H1 (cell line): ENCODE measurements at regions not wholly inside any gene's neighbourhood (a gene's known extent, or its start where the extent isn't known, plus 50 kb on each side); places are given as distances from the start of the nearest gene placed in this dataset.

ENCODE experiments used
- CEBPB ChIP-seq: IDR thresholded peaks from 2 replicates; pipeline ENCODE4 v1.6.1; 2012; ENCODE audit warnings: low read depth, low read length
- JUND ChIP-seq: IDR thresholded peaks from 2 replicates; pipeline ENCODE4 v1.6.1; 2011; ENCODE audit warnings: mild to moderate bottlenecking, improper control_type of control experiment, low read length
- SIN3A ChIP-seq, 2 experiments: IDR thresholded peaks in 1 of 2; conservative IDR thresholded peaks in 1 of 2; 2 replicates each; pipeline ENCODE4 v1.6.1; 2011 to 2012; ENCODE audit warnings: low read length in 2 of 2, improper control_type of control experiment in 1 of 2, low read depth in 1 of 2, mild to moderate bottlenecking in 1 of 2
- TF ChIP-seq, protein P1 (sequence below): fragments of 300-600 bp; sonication (generic); IDR thresholded peaks from 2 replicates; pipeline ENCODE4 v1.7.1; 2012; ENCODE audit warnings: low read length, moderate library complexity, mild to moderate bottlenecking, inconsistent platforms; ENCODE audit not compliant: insufficient replicate concordance

DNA sequence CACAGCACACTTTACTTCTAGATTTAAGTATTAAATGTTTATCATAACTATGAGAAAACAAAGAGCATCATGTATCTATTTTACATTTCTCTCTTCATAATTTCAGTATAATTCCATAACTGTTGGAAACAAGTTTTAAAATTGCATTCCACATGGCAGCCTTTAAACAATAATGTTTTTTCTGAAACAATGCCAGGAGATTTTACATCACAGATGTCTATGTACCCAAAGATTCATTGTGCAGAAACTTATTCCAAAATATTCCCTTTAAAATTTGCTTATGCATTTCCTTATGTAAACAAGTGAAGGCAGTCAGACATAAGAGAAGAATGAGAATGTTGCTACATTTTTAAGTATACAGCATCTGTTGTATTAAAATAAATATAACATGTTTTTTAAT, 324.9 kb upstream of the COL8A1 start (continued):
- TF ChIP-seq, protein P1, sequence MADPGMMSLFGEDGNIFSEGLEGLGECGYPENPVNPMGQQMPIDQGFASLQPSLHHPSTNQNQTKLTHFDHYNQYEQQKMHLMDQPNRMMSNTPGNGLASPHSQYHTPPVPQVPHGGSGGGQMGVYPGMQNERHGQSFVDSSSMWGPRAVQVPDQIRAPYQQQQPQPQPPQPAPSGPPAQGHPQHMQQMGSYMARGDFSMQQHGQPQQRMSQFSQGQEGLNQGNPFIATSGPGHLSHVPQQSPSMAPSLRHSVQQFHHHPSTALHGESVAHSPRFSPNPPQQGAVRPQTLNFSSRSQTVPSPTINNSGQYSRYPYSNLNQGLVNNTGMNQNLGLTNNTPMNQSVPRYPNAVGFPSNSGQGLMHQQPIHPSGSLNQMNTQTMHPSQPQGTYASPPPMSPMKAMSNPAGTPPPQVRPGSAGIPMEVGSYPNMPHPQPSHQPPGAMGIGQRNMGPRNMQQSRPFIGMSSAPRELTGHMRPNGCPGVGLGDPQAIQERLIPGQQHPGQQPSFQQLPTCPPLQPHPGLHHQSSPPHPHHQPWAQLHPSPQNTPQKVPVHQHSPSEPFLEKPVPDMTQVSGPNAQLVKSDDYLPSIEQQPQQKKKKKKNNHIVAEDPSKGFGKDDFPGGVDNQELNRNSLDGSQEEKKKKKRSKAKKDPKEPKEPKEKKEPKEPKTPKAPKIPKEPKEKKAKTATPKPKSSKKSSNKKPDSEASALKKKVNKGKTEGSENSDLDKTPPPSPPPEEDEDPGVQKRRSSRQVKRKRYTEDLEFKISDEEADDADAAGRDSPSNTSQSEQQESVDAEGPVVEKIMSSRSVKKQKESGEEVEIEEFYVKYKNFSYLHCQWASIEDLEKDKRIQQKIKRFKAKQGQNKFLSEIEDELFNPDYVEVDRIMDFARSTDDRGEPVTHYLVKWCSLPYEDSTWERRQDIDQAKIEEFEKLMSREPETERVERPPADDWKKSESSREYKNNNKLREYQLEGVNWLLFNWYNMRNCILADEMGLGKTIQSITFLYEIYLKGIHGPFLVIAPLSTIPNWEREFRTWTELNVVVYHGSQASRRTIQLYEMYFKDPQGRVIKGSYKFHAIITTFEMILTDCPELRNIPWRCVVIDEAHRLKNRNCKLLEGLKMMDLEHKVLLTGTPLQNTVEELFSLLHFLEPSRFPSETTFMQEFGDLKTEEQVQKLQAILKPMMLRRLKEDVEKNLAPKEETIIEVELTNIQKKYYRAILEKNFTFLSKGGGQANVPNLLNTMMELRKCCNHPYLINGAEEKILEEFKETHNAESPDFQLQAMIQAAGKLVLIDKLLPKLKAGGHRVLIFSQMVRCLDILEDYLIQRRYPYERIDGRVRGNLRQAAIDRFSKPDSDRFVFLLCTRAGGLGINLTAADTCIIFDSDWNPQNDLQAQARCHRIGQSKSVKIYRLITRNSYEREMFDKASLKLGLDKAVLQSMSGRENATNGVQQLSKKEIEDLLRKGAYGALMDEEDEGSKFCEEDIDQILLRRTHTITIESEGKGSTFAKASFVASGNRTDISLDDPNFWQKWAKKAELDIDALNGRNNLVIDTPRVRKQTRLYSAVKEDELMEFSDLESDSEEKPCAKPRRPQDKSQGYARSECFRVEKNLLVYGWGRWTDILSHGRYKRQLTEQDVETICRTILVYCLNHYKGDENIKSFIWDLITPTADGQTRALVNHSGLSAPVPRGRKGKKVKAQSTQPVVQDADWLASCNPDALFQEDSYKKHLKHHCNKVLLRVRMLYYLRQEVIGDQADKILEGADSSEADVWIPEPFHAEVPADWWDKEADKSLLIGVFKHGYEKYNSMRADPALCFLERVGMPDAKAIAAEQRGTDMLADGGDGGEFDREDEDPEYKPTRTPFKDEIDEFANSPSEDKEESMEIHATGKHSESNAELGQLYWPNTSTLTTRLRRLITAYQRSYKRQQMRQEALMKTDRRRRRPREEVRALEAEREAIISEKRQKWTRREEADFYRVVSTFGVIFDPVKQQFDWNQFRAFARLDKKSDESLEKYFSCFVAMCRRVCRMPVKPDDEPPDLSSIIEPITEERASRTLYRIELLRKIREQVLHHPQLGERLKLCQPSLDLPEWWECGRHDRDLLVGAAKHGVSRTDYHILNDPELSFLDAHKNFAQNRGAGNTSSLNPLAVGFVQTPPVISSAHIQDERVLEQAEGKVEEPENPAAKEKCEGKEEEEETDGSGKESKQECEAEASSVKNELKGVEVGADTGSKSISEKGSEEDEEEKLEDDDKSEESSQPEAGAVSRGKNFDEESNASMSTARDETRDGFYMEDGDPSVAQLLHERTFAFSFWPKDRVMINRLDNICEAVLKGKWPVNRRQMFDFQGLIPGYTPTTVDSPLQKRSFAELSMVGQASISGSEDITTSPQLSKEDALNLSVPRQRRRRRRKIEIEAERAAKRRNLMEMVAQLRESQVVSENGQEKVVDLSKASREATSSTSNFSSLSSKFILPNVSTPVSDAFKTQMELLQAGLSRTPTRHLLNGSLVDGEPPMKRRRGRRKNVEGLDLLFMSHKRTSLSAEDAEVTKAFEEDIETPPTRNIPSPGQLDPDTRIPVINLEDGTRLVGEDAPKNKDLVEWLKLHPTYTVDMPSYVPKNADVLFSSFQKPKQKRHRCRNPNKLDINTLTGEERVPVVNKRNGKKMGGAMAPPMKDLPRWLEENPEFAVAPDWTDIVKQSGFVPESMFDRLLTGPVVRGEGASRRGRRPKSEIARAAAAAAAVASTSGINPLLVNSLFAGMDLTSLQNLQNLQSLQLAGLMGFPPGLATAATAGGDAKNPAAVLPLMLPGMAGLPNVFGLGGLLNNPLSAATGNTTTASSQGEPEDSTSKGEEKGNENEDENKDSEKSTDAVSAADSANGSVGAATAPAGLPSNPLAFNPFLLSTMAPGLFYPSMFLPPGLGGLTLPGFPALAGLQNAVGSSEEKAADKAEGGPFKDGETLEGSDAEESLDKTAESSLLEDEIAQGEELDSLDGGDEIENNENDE = no peak
- TF ChIP-seq CEBPB (no peak), JUND (no peak), SIN3A (conservative IDR thresholded peaks at IDR 0.05 in 1 of 2, IDR thresholded peaks at IDR 0.05 in 1 of 2; ENCODE audit: low read depth in 1 of 2, low read length in 2 of 2) (no peak)
